Neural cell (in vitro differentiated cells): ENCODE measurements at regions not wholly inside any gene's neighbourhood (a gene's known extent, or its start where the extent isn't known, plus 50 kb on each side); places are given as distances from the start of the nearest gene placed in this dataset.

Experiments
- H2AFZ ChIP-seq: fragments of 200-600, 300-800 bp; sonication (generic), shearing (Covaris generic); 2 replicates; pipeline ENCODE4 v1.6.0; 2014; ENCODE audit warnings: low read depth, mild to moderate bottlenecking, antibody characterized with exemption, low read length, moderate library complexity
- H3F3A ChIP-seq: fragments of 200-600 bp; shearing (Covaris generic); 2 replicates; pipeline ENCODE4 v1.6.1; 2016; ENCODE audit warnings: mild to moderate bottlenecking, moderate library complexity, mixed read lengths, antibody characterized with exemption, low read length; ENCODE audit not compliant: insufficient read depth, poor library complexity, severe bottlenecking
- H3K27ac ChIP-seq: fragments of 200-600, 300-800 bp; sonication (generic), shearing (Covaris generic); 2 replicates; pipeline ENCODE4 v1.5.1; 2014; ENCODE audit warnings: mild to moderate bottlenecking, low read length, moderate library complexity
- H3K27me3 ChIP-seq: fragments of 300-800, 200-600 bp; sonication (generic), shearing (Covaris generic); 2 replicates; pipeline ENCODE4 v1.6.0; 2014; ENCODE audit warnings: mild to moderate bottlenecking, low read depth, low read length, moderate library complexity; ENCODE audit not compliant: insufficient read depth
- H3K36me3 ChIP-seq: fragments of 300-800, 200-600 bp; sonication (generic), shearing (Covaris generic); 2 replicates; pipeline ENCODE4 v1.5.1; 2014; ENCODE audit warnings: mild to moderate bottlenecking, antibody characterized with exemption, low read length, moderate library complexity; ENCODE audit not compliant: insufficient read depth
- H3K4me2 ChIP-seq: fragments of 300-800, 200-600 bp; sonication (generic), shearing (Covaris generic); 2 replicates; pipeline ENCODE4 v1.6.0; 2014; ENCODE audit warnings: mild to moderate bottlenecking, low read length
- H3K4me3 ChIP-seq: fragments of 300-800, 200-600 bp; sonication (generic), shearing (Covaris generic); 2 replicates; pipeline ENCODE4 v1.5.1; 2014; ENCODE audit warnings: mild to moderate bottlenecking, low read length, moderate library complexity
- H3K79me2 ChIP-seq: fragments of 200-600 bp; shearing (Covaris generic); replicated peaks from 2 replicates; pipeline ENCODE4 v1.6.0; 2014; ENCODE audit warnings: mild to moderate bottlenecking, low read length, moderate library complexity; ENCODE audit not compliant: insufficient read depth
- H3K9ac ChIP-seq: fragments of 300-800, 200-600 bp; sonication (generic), shearing (Covaris generic); 2 replicates; pipeline ENCODE4 v1.6.1; 2016; ENCODE audit warnings: mild to moderate bottlenecking, low read length, mixed read lengths
- H3K9me2 ChIP-seq: fragments of 200-600 bp; shearing (Covaris generic); 2 replicates; pipeline ENCODE4 v1.6.1; 2016; ENCODE audit warnings: mild to moderate bottlenecking, low read length, mixed read lengths; ENCODE audit not compliant: insufficient read depth
- H3K9me3 ChIP-seq: fragments of 200-600, 300-800 bp; sonication (generic), shearing (Covaris generic); 2 replicates; pipeline ENCODE4 v1.6.1; 2016; ENCODE audit warnings: mild to moderate bottlenecking, mixed run types, low read length, moderate library complexity, mixed read lengths
- H4K20me1 ChIP-seq: fragments of 200-600 bp; shearing (Covaris generic); 2 replicates; pipeline ENCODE4 v1.6.1; 2016; ENCODE audit warnings: mild to moderate bottlenecking, mixed run types; ENCODE audit not compliant: insufficient read depth
- EP300 ChIP-seq: fragments of 450-650 bp; conservative IDR thresholded peaks from 2 replicates; pipeline ENCODE4 v1.6.1; 2014; ENCODE audit warnings: antibody characterized with exemption, mild to moderate bottlenecking, moderate library complexity; ENCODE audit not compliant: poor library complexity, severe bottlenecking
- EZH2 ChIP-seq: fragments of 200-600, 300-800 bp; shearing (Covaris generic), sonication (generic); IDR thresholded peaks from 2 replicates; pipeline ENCODE4 v1.6.1; 2014; ENCODE audit warnings: antibody characterized with exemption, low read length, borderline replicate concordance, mild to moderate bottlenecking; ENCODE audit not compliant: insufficient read depth, poor library complexity, severe bottlenecking
- MXI1 ChIP-seq: fragments of 450-650 bp; conservative IDR thresholded peaks from 2 replicates; pipeline ENCODE4 v1.6.1; 2014; ENCODE audit warnings: antibody characterized with exemption, mild to moderate bottlenecking; ENCODE audit not compliant: poor library complexity, severe bottlenecking
- POLR2AphosphoS5 ChIP-seq: IDR thresholded peaks from 2 replicates; pipeline ENCODE4 v1.6.1; 2012
- RAD21 ChIP-seq: fragments of 450-650 bp; conservative IDR thresholded peaks from 2 replicates; pipeline ENCODE4 v1.6.1; 2014; ENCODE audit warnings: antibody characterized with exemption, mild to moderate bottlenecking, moderate library complexity
- SMC3 ChIP-seq: fragments of 450-650 bp; conservative IDR thresholded peaks from 2 replicates; pipeline ENCODE4 v1.6.1; 2014; ENCODE audit warnings: antibody characterized with exemption, mild to moderate bottlenecking, moderate library complexity; ENCODE audit not compliant: poor library complexity
- TAF1 ChIP-seq: IDR thresholded peaks from 2 replicates; pipeline ENCODE4 v1.6.1; 2012; ENCODE audit warnings: low read depth
- TF ChIP-seq, protein P1 (sequence below): IDR thresholded peaks from 2 replicates; pipeline ENCODE4 v1.6.1; 2012; ENCODE audit warnings: borderline replicate concordance
- TF ChIP-seq, protein P2 (sequence below): fragments of 450-650 bp; IDR thresholded peaks from 2 replicates; pipeline ENCODE4 v1.5.1; 2014; ENCODE audit warnings: antibody characterized with exemption, mild to moderate bottlenecking, moderate library complexity; ENCODE audit not compliant: poor library complexity, severe bottlenecking

GRCh38 chr9:28912621-28913020 is 1339.3 kb upstream of the C9orf72 start:
- H3K9ac ChIP-seq = no peak overlapping the region
- no peak overlapping the region for H3K4me2 ChIP-seq
- H4K20me1 ChIP-seq = no peaks in the 10 kb centered on the region
- H3K36me3 ChIP-seq = no peaks in the 10 kb centered on the region
- H3K4me3 ChIP-seq = no peak overlapping the region
- no peaks in the 10 kb centered on the region for H3K79me2 ChIP-seq
- H3K9me2 ChIP-seq = no peaks in the 10 kb centered on the region
- no peak overlapping the region for H2AFZ ChIP-seq
- no peaks in the 10 kb centered on the region for H3F3A ChIP-seq
- H3K9me3 ChIP-seq = no peaks in the 10 kb centered on the region
- no peaks in the 10 kb centered on the region for H3K27me3 ChIP-seq
- no peak for TF ChIP-seq TAF1
- TF ChIP-seq, protein P1, sequence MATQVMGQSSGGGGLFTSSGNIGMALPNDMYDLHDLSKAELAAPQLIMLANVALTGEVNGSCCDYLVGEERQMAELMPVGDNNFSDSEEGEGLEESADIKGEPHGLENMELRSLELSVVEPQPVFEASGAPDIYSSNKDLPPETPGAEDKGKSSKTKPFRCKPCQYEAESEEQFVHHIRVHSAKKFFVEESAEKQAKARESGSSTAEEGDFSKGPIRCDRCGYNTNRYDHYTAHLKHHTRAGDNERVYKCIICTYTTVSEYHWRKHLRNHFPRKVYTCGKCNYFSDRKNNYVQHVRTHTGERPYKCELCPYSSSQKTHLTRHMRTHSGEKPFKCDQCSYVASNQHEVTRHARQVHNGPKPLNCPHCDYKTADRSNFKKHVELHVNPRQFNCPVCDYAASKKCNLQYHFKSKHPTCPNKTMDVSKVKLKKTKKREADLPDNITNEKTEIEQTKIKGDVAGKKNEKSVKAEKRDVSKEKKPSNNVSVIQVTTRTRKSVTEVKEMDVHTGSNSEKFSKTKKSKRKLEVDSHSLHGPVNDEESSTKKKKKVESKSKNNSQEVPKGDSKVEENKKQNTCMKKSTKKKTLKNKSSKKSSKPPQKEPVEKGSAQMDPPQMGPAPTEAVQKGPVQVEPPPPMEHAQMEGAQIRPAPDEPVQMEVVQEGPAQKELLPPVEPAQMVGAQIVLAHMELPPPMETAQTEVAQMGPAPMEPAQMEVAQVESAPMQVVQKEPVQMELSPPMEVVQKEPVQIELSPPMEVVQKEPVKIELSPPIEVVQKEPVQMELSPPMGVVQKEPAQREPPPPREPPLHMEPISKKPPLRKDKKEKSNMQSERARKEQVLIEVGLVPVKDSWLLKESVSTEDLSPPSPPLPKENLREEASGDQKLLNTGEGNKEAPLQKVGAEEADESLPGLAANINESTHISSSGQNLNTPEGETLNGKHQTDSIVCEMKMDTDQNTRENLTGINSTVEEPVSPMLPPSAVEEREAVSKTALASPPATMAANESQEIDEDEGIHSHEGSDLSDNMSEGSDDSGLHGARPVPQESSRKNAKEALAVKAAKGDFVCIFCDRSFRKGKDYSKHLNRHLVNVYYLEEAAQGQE = no peak
- TF ChIP-seq EZH2 = no peak
- TF ChIP-seq RAD21 = no peak
- TF ChIP-seq, protein P2, sequence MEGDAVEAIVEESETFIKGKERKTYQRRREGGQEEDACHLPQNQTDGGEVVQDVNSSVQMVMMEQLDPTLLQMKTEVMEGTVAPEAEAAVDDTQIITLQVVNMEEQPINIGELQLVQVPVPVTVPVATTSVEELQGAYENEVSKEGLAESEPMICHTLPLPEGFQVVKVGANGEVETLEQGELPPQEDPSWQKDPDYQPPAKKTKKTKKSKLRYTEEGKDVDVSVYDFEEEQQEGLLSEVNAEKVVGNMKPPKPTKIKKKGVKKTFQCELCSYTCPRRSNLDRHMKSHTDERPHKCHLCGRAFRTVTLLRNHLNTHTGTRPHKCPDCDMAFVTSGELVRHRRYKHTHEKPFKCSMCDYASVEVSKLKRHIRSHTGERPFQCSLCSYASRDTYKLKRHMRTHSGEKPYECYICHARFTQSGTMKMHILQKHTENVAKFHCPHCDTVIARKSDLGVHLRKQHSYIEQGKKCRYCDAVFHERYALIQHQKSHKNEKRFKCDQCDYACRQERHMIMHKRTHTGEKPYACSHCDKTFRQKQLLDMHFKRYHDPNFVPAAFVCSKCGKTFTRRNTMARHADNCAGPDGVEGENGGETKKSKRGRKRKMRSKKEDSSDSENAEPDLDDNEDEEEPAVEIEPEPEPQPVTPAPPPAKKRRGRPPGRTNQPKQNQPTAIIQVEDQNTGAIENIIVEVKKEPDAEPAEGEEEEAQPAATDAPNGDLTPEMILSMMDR = no peak
- no peak for TF ChIP-seq MXI1
- TF ChIP-seq SMC3 = no peak
- no peak for TF ChIP-seq EP300
- TF ChIP-seq POLR2AphosphoS5 = no peak
- no peak overlapping the region for H3K27ac ChIP-seq

GRCh38 chr9:28915202-28915930 is 1342.1 kb upstream of the C9orf72 start:
- Histone ChIP-seq H3K9ac (no peak overlapping the region), H3K9me2 (no peaks in the 10 kb centered on the region), H3K27me3 (no peaks in the 10 kb centered on the region), H3K79me2 (no peaks in the 10 kb centered on the region), H2AFZ (no peak overlapping the region), H3F3A (no peaks in the 10 kb centered on the region), H4K20me1 (no peaks in the 10 kb centered on the region), H3K27ac (no peak overlapping the region), H3K9me3 (no peaks in the 10 kb centered on the region), H3K4me3 (no peak overlapping the region), H3K36me3 (no peaks in the 10 kb centered on the region), H3K4me2 (no peak overlapping the region)
- TF ChIP-seq EZH2 (no peak), MXI1 (no peak), EP300 (no peak), SMC3 (no peak), POLR2AphosphoS5 (no peak), RAD21 (no peak), TAF1 (no peak)
- TF ChIP-seq, protein P2 = no peak
- TF ChIP-seq, protein P1 = no peak
